H1 (cell line): ENCODE measurements at regions not wholly inside any gene's neighbourhood (a gene's known extent, or its start where the extent isn't known, plus 50 kb on each side); places are given as distances from the start of the nearest gene placed in this dataset.

ENCODE experiments used
- CTCF ChIA-PET: fragments of 300-600 bp; sonication (Branson Sonifier 250); formaldehyde crosslinking; loops from one replicate; lab custom pipeline; 2021; ENCODE audit not compliant: partially characterized antibody; lab: Charles Lee
- POLR2A ChIA-PET: fragments of 300-600 bp; sonication (Branson Sonifier 250); formaldehyde crosslinking; loops from one replicate; lab custom pipeline; 2021; ENCODE audit warnings: inconsistent platforms; ENCODE audit not compliant: partially characterized antibody; lab: Charles Lee
- DNase-seq, 2 experiments: peaks; one replicate each; pipeline versions ENCODE4 v3.0.0 to v3.0.0-alpha.2; 2010 to 2022; ENCODE audit warnings: low spot score in 2 of 2, low read depth in 1 of 2, mixed read lengths in 1 of 2
- FAIRE-seq: peaks from 2 replicates; lab custom pipeline; 2011; peaks lifted over from hg19 to GRCh38; lab: Jason Lieb, UNC
- H2AFZ ChIP-seq: 2 replicates; pipeline ENCODE4 v1.8.1; 2012; ENCODE audit warnings: low read length, inconsistent platforms
- H2AK5ac ChIP-seq: 2 replicates; pipeline ENCODE4 v1.6.1; 2013; ENCODE audit warnings: low read depth, low read length
- H2BK120ac ChIP-seq: replicated peaks from 2 replicates; pipeline ENCODE3; 2013; ENCODE audit warnings: low read depth, low read length, inconsistent platforms
- H2BK12ac ChIP-seq: 2 replicates; pipeline ENCODE4 v1.6.1; 2013; ENCODE audit warnings: low read depth, low read length
- H2BK15ac ChIP-seq: 2 replicates; pipeline ENCODE4 v1.6.1; 2013; ENCODE audit warnings: low read length
- H2BK20ac ChIP-seq: 2 replicates; pipeline ENCODE4 v1.6.1; 2013; ENCODE audit warnings: low read length
- H2BK5ac ChIP-seq: 2 replicates; pipeline ENCODE4 v1.6.1; 2013; ENCODE audit warnings: low read depth, low read length
- H3K14ac ChIP-seq: 2 replicates; pipeline ENCODE4 v1.6.1; 2013; ENCODE audit warnings: inconsistent platforms; ENCODE audit not compliant: insufficient read length
- H3K18ac ChIP-seq: 2 replicates; pipeline ENCODE4 v1.6.1; 2013; ENCODE audit warnings: low read length; ENCODE audit errors: extremely low read depth
- H3K23ac ChIP-seq: 2 replicates; pipeline ENCODE4 v1.6.1; 2013; ENCODE audit warnings: inconsistent platforms; ENCODE audit not compliant: insufficient read length
- H3K23me2 ChIP-seq: 2 replicates; pipeline ENCODE4 v1.6.1; 2013; ENCODE audit warnings: low read depth, low read length
- H3K27ac ChIP-seq: 2 replicates; pipeline ENCODE4 v1.6.1; 2011; ENCODE audit warnings: low read depth, low read length, inconsistent platforms
- H3K27me3 ChIP-seq, 4 experiments: replicated peaks in 1 of 4; 1 replicate in 1 of 4; 2 replicates in 3 of 4; pipeline versions ENCODE4 v1.6.1 to v1.8.1; 2011 to 2013; ENCODE audit warnings: low read length in 3 of 4, mild to moderate bottlenecking in 3 of 4, inconsistent platforms in 2 of 4, mixed read lengths in 2 of 4, moderate library complexity in 1 of 4; ENCODE audit not compliant: control insufficient read depth in 3 of 4, insufficient read depth in 3 of 4; ENCODE audit errors: extremely low read depth in 1 of 4
- H3K36me3 ChIP-seq, 4 experiments: 2 replicates each; pipeline versions ENCODE4 v1.6.1 to v1.8.1; 2011 to 2013; ENCODE audit warnings: mild to moderate bottlenecking in 4 of 4, low read length in 3 of 4, moderate library complexity in 2 of 4, control low read depth in 1 of 4, inconsistent platforms in 1 of 4; ENCODE audit not compliant: insufficient read depth in 4 of 4, control insufficient read depth in 2 of 4
- H3K4ac ChIP-seq: replicated peaks from 2 replicates; pipeline ENCODE3; 2013; ENCODE audit warnings: low read length, low read depth, mixed read lengths, inconsistent platforms; ENCODE audit not compliant: insufficient read length
- H3K4me1 ChIP-seq, 4 experiments: replicated peaks in 1 of 4; 1 replicate in 1 of 4; 2 replicates in 3 of 4; pipeline versions ENCODE4 v1.6.1 to v1.8.1; 2011 to 2013; ENCODE audit warnings: low read length in 3 of 4, inconsistent platforms in 2 of 4, mixed read lengths in 1 of 4; ENCODE audit not compliant: insufficient read depth in 4 of 4, control insufficient read depth in 3 of 4
- H3K4me2 ChIP-seq, 2 experiments: 2 replicates each; pipeline versions ENCODE4 v1.6.1 to v1.8.1; 2011 to 2013; ENCODE audit warnings: low read depth in 2 of 2, low read length in 2 of 2, control low read depth in 1 of 2, inconsistent platforms in 1 of 2, mild to moderate bottlenecking in 1 of 2; ENCODE audit not compliant: insufficient read depth in 1 of 2
- H3K4me3 ChIP-seq, 4 experiments: fragments of 200-600, 300-600 bp in 1 of 4; sonication (generic), shearing (Covaris generic), sonication (Bioruptor Twin) in 1 of 4; 2 replicates each; pipeline versions ENCODE4 v1.5.1 to v1.8.1; 2011 to 2016; ENCODE audit warnings: low read length in 4 of 4, low read depth in 3 of 4, control low read depth in 2 of 4, inconsistent platforms in 2 of 4, mild to moderate bottlenecking in 2 of 4, mixed read lengths in 1 of 4, moderate library complexity in 1 of 4; ENCODE audit not compliant: insufficient read depth in 2 of 4; ENCODE audit errors: extremely low read depth in 1 of 4
- H3K56ac ChIP-seq: replicated peaks from 2 replicates; pipeline ENCODE3; 2013; ENCODE audit warnings: low read depth, mild to moderate bottlenecking, mixed read lengths, low read length, inconsistent platforms; ENCODE audit not compliant: insufficient read length
- H3K79me1 ChIP-seq: 2 replicates; pipeline ENCODE4 v1.6.1; 2013; ENCODE audit warnings: low read depth, low read length, control low read depth
- H3K79me2 ChIP-seq, 2 experiments: 2 replicates each; pipeline versions ENCODE4 v1.6.1 to v1.8.1; 2012 to 2013; ENCODE audit warnings: low read length in 2 of 2, mild to moderate bottlenecking in 2 of 2, inconsistent platforms in 1 of 2; ENCODE audit not compliant: insufficient read depth in 2 of 2, control insufficient read depth in 1 of 2
- H3K9ac ChIP-seq, 4 experiments: replicated peaks in 1 of 4; 1 replicate in 1 of 4; 2 replicates in 3 of 4; pipeline versions ENCODE4 v1.6.1 to v1.8.1; 2011 to 2013; ENCODE audit warnings: low read depth in 3 of 4, low read length in 3 of 4, control low read depth in 2 of 4, mild to moderate bottlenecking in 2 of 4, moderate library complexity in 2 of 4, inconsistent platforms in 1 of 4; ENCODE audit errors: extremely low read depth in 1 of 4
- H3K9me3 ChIP-seq, 2 experiments: 2 replicates each; pipeline versions ENCODE4 v1.6.1 to v1.8.1; 2012 to 2013; ENCODE audit warnings: mild to moderate bottlenecking in 2 of 2, moderate library complexity in 2 of 2, control low read depth in 1 of 2, inconsistent platforms in 1 of 2, low read depth in 1 of 2, low read length in 1 of 2, mixed read lengths in 1 of 2; ENCODE audit not compliant: insufficient read depth in 2 of 2
- H4K20me1 ChIP-seq, 2 experiments: replicated peaks in 1 of 2; 2 replicates each; pipeline versions ENCODE3 to v1.8.1; 2011 to 2013; ENCODE audit warnings: inconsistent platforms in 2 of 2, low read length in 2 of 2, mild to moderate bottlenecking in 1 of 2; ENCODE audit not compliant: insufficient read depth in 2 of 2, control insufficient read depth in 1 of 2
- H4K5ac ChIP-seq: 2 replicates; pipeline ENCODE4 v1.6.1; 2013; ENCODE audit warnings: low read length, low read depth, mixed read lengths, inconsistent platforms; ENCODE audit not compliant: insufficient read length
- H4K8ac ChIP-seq: 2 replicates; pipeline ENCODE4 v1.8.0; 2013; ENCODE audit warnings: mild to moderate bottlenecking, moderate library complexity, low read length, inconsistent platforms; ENCODE audit not compliant: insufficient read depth; ENCODE audit errors: extremely low read depth
- H4K91ac ChIP-seq: replicated peaks from 2 replicates; pipeline ENCODE3; 2013; ENCODE audit warnings: low read length, mixed read lengths, inconsistent platforms; ENCODE audit not compliant: insufficient read length
- CBX5 ChIP-seq: fragments of 300-800, 300-1000 bp; sonication (generic); IDR thresholded peaks from 2 replicates; pipeline ENCODE4 v1.7.1; 2016; ENCODE audit warnings: antibody characterized with exemption, low read length, low read depth
- NANOG ChIP-seq: IDR thresholded peaks from 2 replicates; pipeline ENCODE4 v1.6.1; 2011; ENCODE audit warnings: low read length, low read depth, mild to moderate bottlenecking, inconsistent platforms; ENCODE audit not compliant: insufficient read depth, poor library complexity, severe bottlenecking
- WGBS, 2 experiments: shearing (Covaris generic) in 1 of 2; methylation state at CpG; one replicate each; pipeline versions ENCODE4 v1.1.6 to v1.1.7; 2013 to 2015; ENCODE audit warnings: low lambda C conversion rate in 2 of 2, mixed read lengths in 2 of 2, inconsistent platforms in 1 of 2, low coverage in 1 of 2, missing lambda C conversion rate in 1 of 2; ENCODE audit not compliant: insufficient replicate concordance in 2 of 2, insufficient coverage in 1 of 2, insufficient read length in 1 of 2; ENCODE audit errors: extremely low coverage in 1 of 2, missing lambda C conversion rate in 1 of 2; 5-methylcytosine and 5-hydroxymethylcytosine counted together

DNA sequence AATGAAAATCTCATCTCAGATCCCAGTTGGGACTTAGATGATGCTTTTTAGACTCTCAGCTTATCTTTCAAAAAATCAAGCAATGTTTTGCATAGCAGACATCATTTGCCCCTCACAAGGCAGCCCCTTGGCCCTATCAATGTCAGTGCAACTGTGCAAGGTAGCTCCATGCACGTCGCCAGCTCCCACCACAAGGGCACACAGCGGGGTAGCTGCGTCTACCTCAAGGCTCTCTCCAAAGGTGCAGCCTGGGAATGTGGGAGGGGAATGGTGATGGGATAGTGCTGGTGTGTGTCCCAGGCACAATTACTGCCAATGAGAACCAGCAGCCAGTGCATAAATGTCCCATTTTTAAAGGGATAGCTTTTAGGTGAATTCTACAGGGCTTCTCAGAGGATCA, 137.5 kb upstream of the SYNDIG1 start:
- Histone ChIP-seq H3K27ac (no peak overlapping the region), H3K9me3 (no peaks in the 10 kb centered on the region), H3K27me3 (no peaks in the 10 kb centered on the region), H2AFZ (no peak overlapping the region), H3K79me1 (no peaks in the 10 kb centered on the region), H2AK5ac (no peak overlapping the region), H2BK12ac (no peak overlapping the region), H3K23me2 (peaks cover 4% of the 10 kb centered on the region; the same call in 1 of the 2 replicates), H4K91ac (no peak overlapping the region), H3K4me2 (no peak overlapping the region), H4K20me1 (peaks cover 0 to 3% of the 10 kb centered on the region in 2 experiments), H2BK5ac (no peak overlapping the region), H2BK20ac (no peak overlapping the region), H3K36me3 (no peaks in the 10 kb centered on the region), H2BK120ac (no peak overlapping the region), H3K56ac (no peak overlapping the region), H4K5ac (no peak overlapping the region), H2BK15ac (no peak overlapping the region), H3K9ac (no peak overlapping the region), H3K4me3 (no peak overlapping the region), H3K4me1 (no peaks in the 10 kb centered on the region), H3K79me2 (no peaks in the 10 kb centered on the region), H4K8ac (no peak overlapping the region), H3K4ac (no peak overlapping the region), H3K14ac (no peak overlapping the region), H3K23ac (no peak overlapping the region), H3K18ac (no peak overlapping the region)
- ChIA-PET POLR2A (no interaction called here), CTCF (interaction anchor here (0.5 to 0.8 kb wide), 2 partner anchors 27 to 202 kb away, joined by 3 read pairs; no protein-coding TSS in a partner anchor)
- DNase-seq (no peak), FAIRE-seq (no peak)
- 90% methylated on average over 4 of the region's 4 CpGs; no CpG with 5 or more reads in 1 of the 2 experiments for WGBS, 2 experiments
- TF ChIP-seq CBX5 (no peak), NANOG (no peak)
